Progenitor cell of endocrine pancreas (in vitro differentiated cells): ENCODE measurements at regions not wholly inside any gene's neighbourhood (a gene's known extent, or its start where the extent isn't known, plus 50 kb on each side); places are given as distances from the start of the nearest gene placed in this dataset.

Experiments
- DNase-seq: peaks from one replicate; pipeline ENCODE4 v3.0.0; 2021; ENCODE audit warnings: low spot score; ENCODE audit not compliant: unreplicated experiment
- H3K27ac Mint-ChIP-seq: 2 replicates; pipeline ENCODE4 v1.8.0; 2021; ENCODE audit warnings: mild to moderate bottlenecking, moderate library complexity, mixed read lengths
- H3K27me3 Mint-ChIP-seq: 2 replicates; pipeline ENCODE4 v1.8.0; 2021; ENCODE audit warnings: mixed read lengths
- H3K36me3 Mint-ChIP-seq: 2 replicates; pipeline ENCODE4 v1.8.0; 2022; ENCODE audit warnings: mixed read lengths; ENCODE audit not compliant: insufficient read depth
- H3K4me1 Mint-ChIP-seq: 2 replicates; pipeline ENCODE4 v1.8.0; 2021; ENCODE audit warnings: low read depth, mixed read lengths
- H3K4me3 Mint-ChIP-seq: 2 replicates; pipeline ENCODE4 v1.8.0; 2021; ENCODE audit warnings: low read depth, mild to moderate bottlenecking, moderate library complexity, mixed read lengths
- H3K9me3 Mint-ChIP-seq: 2 replicates; pipeline ENCODE4 v1.8.0; 2021; ENCODE audit warnings: low read depth, mixed read lengths
- TF ChIP-seq, protein P1 (sequence below): fragments of 200-600 bp; sonication (generic); IDR thresholded peaks from one replicate; pipeline ENCODE4 v1.5.0; 2021; ENCODE audit warnings: antibody characterized with exemption, mild to moderate bottlenecking; ENCODE audit not compliant: unreplicated experiment

DNA sequence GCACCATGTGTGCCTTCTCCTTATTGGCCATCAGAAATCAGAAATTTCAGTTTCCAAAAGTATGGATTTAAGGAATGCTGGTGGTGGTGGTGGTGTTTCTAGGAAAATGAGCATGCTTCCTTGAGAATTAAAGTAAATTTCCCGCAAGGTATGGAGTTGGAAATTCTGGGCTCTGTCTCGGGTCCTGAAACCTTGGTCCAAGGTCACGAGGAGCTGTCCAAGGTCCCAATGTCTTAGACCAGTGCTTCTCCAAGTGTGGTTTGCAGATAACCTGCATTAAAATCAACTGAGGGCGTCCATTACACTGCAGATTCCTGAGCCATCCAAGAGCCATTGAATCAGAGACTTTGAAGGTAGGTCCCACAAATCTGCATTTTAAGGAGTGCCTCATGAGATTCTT is 210.9 kb upstream of the PKDCC start:
- TF ChIP-seq, protein P1, sequence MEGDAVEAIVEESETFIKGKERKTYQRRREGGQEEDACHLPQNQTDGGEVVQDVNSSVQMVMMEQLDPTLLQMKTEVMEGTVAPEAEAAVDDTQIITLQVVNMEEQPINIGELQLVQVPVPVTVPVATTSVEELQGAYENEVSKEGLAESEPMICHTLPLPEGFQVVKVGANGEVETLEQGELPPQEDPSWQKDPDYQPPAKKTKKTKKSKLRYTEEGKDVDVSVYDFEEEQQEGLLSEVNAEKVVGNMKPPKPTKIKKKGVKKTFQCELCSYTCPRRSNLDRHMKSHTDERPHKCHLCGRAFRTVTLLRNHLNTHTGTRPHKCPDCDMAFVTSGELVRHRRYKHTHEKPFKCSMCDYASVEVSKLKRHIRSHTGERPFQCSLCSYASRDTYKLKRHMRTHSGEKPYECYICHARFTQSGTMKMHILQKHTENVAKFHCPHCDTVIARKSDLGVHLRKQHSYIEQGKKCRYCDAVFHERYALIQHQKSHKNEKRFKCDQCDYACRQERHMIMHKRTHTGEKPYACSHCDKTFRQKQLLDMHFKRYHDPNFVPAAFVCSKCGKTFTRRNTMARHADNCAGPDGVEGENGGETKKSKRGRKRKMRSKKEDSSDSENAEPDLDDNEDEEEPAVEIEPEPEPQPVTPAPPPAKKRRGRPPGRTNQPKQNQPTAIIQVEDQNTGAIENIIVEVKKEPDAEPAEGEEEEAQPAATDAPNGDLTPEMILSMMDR = no peak
- Mint-ChIP-seq H3K9me3 (no peaks in the 10 kb centered on the region), H3K27ac (no peak overlapping the region), H3K4me3 (no peak overlapping the region), H3K27me3 (peaks cover 3% of the 10 kb centered on the region), H3K36me3 (no peaks in the 10 kb centered on the region), H3K4me1 (peaks cover 4% of the 10 kb centered on the region)
- DNase-seq = peak; percentile 62

DNA sequence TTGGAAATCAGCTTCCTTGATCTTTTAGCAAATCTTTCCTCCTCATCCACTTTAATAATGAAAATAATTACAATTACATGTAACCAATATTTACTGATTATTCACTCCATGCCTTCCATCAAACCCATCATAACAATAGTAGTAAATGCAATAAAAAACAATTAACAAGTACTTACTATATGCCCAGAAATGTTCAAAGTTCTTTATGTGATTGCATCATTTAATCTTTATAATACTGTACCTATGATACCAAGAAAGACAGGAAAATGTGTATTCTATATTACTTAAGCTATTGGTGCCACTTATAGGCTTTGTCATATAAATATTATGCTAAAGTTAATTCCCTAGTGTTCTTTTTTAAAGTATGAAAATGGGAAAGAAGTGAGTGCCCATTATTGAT is 210.2 kb upstream of the PKDCC start:
- Mint-ChIP-seq H3K4me1 (peaks cover 4% of the 10 kb centered on the region), H3K4me3 (no peak overlapping the region), H3K9me3 (no peaks in the 10 kb centered on the region), H3K27ac (no peak overlapping the region), H3K27me3 (peaks cover 3% of the 10 kb centered on the region), H3K36me3 (no peaks in the 10 kb centered on the region)
- DNase-seq = no peak
- TF ChIP-seq, protein P1 = no peak

- peaks cover 4% of the 10 kb centered on the region for H3K4me1 Mint-ChIP-seq
- H3K9me3 Mint-ChIP-seq = no peaks in the 10 kb centered on the region
- H3K27ac Mint-ChIP-seq = peak overlapping the region; percentile 84
- H3K4me3 Mint-ChIP-seq = peak overlapping the region; percentile 83
- TF ChIP-seq, protein P1 = peak; percentile 99
- no peaks in the 10 kb centered on the region for H3K36me3 Mint-ChIP-seq
- H3K27me3 Mint-ChIP-seq = peaks cover 10% of the 10 kb centered on the region
- peak; percentile 93 for DNase-seq
Measured at GRCh38 chr2:41840702-41841551, 206.9 kb upstream of the PKDCC start.

- peaks cover 3% of the 10 kb centered on the region for H3K4me1 Mint-ChIP-seq
- TF ChIP-seq, protein P1 = peak; percentile 9
- H3K4me3 Mint-ChIP-seq = no peak overlapping the region
- no peak overlapping the region for H3K27ac Mint-ChIP-seq
- no peaks in the 10 kb centered on the region for H3K36me3 Mint-ChIP-seq
- H3K9me3 Mint-ChIP-seq = no peaks in the 10 kb centered on the region
- H3K27me3 Mint-ChIP-seq = peaks cover 10% of the 10 kb centered on the region
- no peak for DNase-seq
Measured at GRCh38 chr2:41846962-41847361, 200.9 kb upstream of the PKDCC start.

- TF ChIP-seq, protein P1 = no peak
- Mint-ChIP-seq H3K27ac (no peak overlapping the region), H3K9me3 (no peaks in the 10 kb centered on the region), H3K4me1 (peaks cover 3% of the 10 kb centered on the region), H3K27me3 (peaks cover 8% of the 10 kb centered on the region), H3K36me3 (no peaks in the 10 kb centered on the region), H3K4me3 (no peak overlapping the region)
- DNase-seq = no peak
Measured at GRCh38 chr2:41847744-41848441, 199.9 kb upstream of the PKDCC start.
